HG03558 (cell line): ENCODE measurements at regions not wholly inside any gene's neighbourhood (a gene's known extent, or its start where the extent isn't known, plus 50 kb on each side); places are given as distances from the start of the nearest gene placed in this dataset.

Experiments
- ATAC-seq: cut with Tn5 transposase; IDR thresholded peaks from one replicate; pipeline ENCODE4 v1.9.1; 2021; ENCODE audit warnings: moderate number of reproducible peaks; ENCODE audit not compliant: unreplicated experiment; ENCODE audit errors: extremely low read depth

GRCh38 chr2:84292545-84292944 lies 166.5 kb downstream of the SUCLG1 start:
- ATAC-seq = no peak

GRCh38 chr2:84290537-84290936 lies 168.5 kb downstream of the SUCLG1 start:
- no peak for ATAC-seq

GRCh38 chr2:84288293-84288692 lies 170.8 kb downstream of the SUCLG1 start:
- ATAC-seq = no peak

- ATAC-seq = no peak
Measured at GRCh38 chr2:84286878-84287277, 172.2 kb downstream of the SUCLG1 start.

GRCh38 chr2:84285056-84285747 lies 173.9 kb downstream of the SUCLG1 start:
- no peak for ATAC-seq

GRCh38 chr2:84283506-84283905 lies 175.6 kb downstream of the SUCLG1 start:
- no peak for ATAC-seq

- ATAC-seq = no peak
Measured at GRCh38 chr2:84281510-84281909, 177.6 kb downstream of the SUCLG1 start.

- no peak for ATAC-seq
Measured at GRCh38 chr2:84280873-84281272, 178.2 kb downstream of the SUCLG1 start.

GRCh38 chr2:84278386-84278785 lies 180.7 kb downstream of the SUCLG1 start:
- ATAC-seq = no peak

- no peak for ATAC-seq
Measured at GRCh38 chr2:84276590-84277255, 182.4 kb downstream of the SUCLG1 start.

- no peak for ATAC-seq
Measured at GRCh38 chr2:84273406-84273805, 185.7 kb downstream of the SUCLG1 start.

- ATAC-seq = no peak
Measured at GRCh38 chr2:84271977-84272376, 187.1 kb downstream of the SUCLG1 start.

GRCh38 chr2:84257831-84258230 lies 201.2 kb downstream of the SUCLG1 start:
- ATAC-seq = no peak

- no peak for ATAC-seq
Measured at GRCh38 chr2:84251651-84252302, 207.3 kb downstream of the SUCLG1 start.

GRCh38 chr2:84249140-84249539 lies 209.9 kb downstream of the SUCLG1 start:
- ATAC-seq = no peak

GRCh38 chr2:84247532-84247931 lies 211.5 kb downstream of the SUCLG1 start:
- ATAC-seq = no peak

GRCh38 chr2:84243788-84244733 lies 215.0 kb downstream of the SUCLG1 start:
- no peak for ATAC-seq

- no peak for ATAC-seq
Measured at GRCh38 chr2:84238907-84239306, 220.2 kb downstream of the SUCLG1 start.

- no peak for ATAC-seq
Measured at GRCh38 chr2:84236288-84236687, 222.8 kb downstream of the SUCLG1 start.

- ATAC-seq = no peak
Measured at GRCh38 chr2:84234103-84234502, 225.0 kb downstream of the SUCLG1 start.
